ENCODE measurements at regions not wholly inside any gene's neighbourhood (a gene's known extent, or its start where the extent isn't known, plus 50 kb on each side); places are given as distances from the start of the nearest gene placed in this dataset.

DNA sequence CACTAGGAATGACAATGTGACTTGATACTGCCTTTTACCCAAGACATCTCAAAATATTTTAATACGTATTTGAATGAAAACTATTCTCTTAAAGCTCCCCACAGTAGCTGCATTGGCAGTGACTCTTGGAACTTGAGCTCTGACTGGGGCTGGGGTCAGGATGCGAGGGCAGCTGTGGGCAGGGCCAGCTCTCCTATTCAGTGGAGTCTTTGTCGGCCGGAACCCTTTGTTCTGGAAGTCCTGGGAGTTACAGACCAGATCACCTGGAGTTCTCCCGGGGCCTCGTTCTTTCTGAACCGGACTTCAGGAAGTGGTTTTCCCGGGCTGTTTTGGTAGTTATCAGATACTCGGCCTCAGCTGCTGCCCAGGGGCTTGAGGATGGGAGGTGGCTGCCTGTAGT lies 84.9 kb downstream of the NPIPB11 start (continued):
- TF ChIP-seq, protein P1, sequence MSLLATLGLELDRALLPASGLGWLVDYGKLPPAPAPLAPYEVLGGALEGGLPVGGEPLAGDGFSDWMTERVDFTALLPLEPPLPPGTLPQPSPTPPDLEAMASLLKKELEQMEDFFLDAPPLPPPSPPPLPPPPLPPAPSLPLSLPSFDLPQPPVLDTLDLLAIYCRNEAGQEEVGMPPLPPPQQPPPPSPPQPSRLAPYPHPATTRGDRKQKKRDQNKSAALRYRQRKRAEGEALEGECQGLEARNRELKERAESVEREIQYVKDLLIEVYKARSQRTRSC (CRISPR knock-in tag; IDR thresholded peaks at IDR 0.05; ENCODE audit: low read depth): no peak
- TF ChIP-seq HNF4G (IDR thresholded peaks at IDR 0.05; ENCODE audit: borderline replicate concordance, low read depth, low read length): peak; percentile 70; the same call in 1 of the 2 replicates
- no peak for TF ChIP-seq HNF4G (CRISPR knock-in tag; IDR thresholded peaks at IDR 0.05; ENCODE audit: borderline replicate concordance, low read depth)
- TF ChIP-seq, protein P2, sequence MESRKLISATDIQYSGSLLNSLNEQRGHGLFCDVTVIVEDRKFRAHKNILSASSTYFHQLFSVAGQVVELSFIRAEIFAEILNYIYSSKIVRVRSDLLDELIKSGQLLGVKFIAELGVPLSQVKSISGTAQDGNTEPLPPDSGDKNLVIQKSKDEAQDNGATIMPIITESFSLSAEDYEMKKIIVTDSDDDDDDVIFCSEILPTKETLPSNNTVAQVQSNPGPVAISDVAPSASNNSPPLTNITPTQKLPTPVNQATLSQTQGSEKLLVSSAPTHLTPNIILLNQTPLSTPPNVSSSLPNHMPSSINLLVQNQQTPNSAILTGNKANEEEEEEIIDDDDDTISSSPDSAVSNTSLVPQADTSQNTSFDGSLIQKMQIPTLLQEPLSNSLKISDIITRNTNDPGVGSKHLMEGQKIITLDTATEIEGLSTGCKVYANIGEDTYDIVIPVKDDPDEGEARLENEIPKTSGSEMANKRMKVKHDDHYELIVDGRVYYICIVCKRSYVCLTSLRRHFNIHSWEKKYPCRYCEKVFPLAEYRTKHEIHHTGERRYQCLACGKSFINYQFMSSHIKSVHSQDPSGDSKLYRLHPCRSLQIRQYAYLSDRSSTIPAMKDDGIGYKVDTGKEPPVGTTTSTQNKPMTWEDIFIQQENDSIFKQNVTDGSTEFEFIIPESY (CRISPR knock-in tag; IDR thresholded peaks at IDR 0.05): no peak
- TF ChIP-seq ZNF557 (CRISPR knock-in tag; IDR thresholded peaks at IDR 0.05): no peak
- TF ChIP-seq TGIF2 (CRISPR knock-in tag; IDR thresholded peaks at IDR 0.05): no peak
- no peak for TF ChIP-seq RORA (CRISPR knock-in tag; IDR thresholded peaks at IDR 0.05)
- TF ChIP-seq, protein P3, sequence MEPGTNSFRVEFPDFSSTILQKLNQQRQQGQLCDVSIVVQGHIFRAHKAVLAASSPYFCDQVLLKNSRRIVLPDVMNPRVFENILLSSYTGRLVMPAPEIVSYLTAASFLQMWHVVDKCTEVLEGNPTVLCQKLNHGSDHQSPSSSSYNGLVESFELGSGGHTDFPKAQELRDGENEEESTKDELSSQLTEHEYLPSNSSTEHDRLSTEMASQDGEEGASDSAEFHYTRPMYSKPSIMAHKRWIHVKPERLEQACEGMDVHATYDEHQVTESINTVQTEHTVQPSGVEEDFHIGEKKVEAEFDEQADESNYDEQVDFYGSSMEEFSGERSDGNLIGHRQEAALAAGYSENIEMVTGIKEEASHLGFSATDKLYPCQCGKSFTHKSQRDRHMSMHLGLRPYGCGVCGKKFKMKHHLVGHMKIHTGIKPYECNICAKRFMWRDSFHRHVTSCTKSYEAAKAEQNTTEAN (CRISPR knock-in tag; conservative IDR thresholded peaks at IDR 0.05): 0 out of 2 replicates have a peak, but pooled peaks have one; percentile 6
- no peak for TF ChIP-seq ZNF782 (CRISPR knock-in tag; IDR thresholded peaks at IDR 0.05; ENCODE audit: borderline replicate concordance)
- TF ChIP-seq, protein P4, sequence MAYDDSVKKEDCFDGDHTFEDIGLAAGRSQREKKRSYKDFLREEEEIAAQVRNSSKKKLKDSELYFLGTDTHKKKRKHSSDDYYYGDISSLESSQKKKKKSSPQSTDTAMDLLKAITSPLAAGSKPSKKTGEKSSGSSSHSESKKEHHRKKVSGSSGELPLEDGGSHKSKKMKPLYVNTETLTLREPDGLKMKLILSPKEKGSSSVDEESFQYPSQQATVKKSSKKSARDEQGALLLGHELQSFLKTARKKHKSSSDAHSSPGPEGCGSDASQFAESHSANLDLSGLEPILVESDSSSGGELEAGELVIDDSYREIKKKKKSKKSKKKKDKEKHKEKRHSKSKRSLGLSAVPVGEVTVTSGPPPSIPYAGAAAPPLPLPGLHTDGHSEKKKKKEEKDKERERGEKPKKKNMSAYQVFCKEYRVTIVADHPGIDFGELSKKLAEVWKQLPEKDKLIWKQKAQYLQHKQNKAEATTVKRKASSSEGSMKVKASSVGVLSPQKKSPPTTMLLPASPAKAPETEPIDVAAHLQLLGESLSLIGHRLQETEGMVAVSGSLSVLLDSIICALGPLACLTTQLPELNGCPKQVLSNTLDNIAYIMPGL (CRISPR knock-in tag; IDR thresholded peaks at IDR 0.05; ENCODE audit: borderline replicate concordance in 1 of 2, low read depth in 1 of 2): no peak
- TF ChIP-seq, protein P5, sequence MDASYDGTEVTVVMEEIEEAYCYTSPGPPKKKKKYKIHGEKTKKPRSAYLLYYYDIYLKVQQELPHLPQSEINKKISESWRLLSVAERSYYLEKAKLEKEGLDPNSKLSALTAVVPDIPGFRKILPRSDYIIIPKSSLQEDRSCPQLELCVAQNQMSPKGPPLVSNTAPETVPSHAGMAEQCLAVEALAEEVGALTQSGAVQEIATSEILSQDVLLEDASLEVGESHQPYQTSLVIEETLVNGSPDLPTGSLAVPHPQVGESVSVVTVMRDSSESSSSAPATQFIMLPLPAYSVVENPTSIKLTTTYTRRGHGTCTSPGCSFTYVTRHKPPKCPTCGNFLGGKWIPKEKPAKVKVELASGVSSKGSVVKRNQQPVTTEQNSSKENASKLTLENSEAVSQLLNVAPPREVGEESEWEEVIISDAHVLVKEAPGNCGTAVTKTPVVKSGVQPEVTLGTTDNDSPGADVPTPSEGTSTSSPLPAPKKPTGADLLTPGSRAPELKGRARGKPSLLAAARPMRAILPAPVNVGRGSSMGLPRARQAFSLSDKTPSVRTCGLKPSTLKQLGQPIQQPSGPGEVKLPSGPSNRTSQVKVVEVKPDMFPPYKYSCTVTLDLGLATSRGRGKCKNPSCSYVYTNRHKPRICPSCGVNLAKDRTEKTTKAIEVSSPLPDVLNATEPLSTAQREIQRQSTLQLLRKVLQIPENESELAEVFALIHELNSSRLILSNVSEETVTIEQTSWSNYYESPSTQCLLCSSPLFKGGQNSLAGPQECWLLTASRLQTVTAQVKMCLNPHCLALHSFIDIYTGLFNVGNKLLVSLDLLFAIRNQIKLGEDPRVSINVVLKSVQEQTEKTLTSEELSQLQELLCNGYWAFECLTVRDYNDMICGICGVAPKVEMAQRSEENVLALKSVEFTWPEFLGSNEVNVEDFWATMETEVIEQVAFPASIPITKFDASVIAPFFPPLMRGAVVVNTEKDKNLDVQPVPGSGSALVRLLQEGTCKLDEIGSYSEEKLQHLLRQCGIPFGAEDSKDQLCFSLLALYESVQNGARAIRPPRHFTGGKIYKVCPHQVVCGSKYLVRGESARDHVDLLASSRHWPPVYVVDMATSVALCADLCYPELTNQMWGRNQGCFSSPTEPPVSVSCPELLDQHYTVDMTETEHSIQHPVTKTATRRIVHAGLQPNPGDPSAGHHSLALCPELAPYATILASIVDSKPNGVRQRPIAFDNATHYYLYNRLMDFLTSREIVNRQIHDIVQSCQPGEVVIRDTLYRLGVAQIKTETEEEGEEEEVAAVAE (CRISPR knock-in tag; IDR thresholded peaks at IDR 0.05; ENCODE audit: borderline replicate concordance): no peak
- TF ChIP-seq, protein P6, sequence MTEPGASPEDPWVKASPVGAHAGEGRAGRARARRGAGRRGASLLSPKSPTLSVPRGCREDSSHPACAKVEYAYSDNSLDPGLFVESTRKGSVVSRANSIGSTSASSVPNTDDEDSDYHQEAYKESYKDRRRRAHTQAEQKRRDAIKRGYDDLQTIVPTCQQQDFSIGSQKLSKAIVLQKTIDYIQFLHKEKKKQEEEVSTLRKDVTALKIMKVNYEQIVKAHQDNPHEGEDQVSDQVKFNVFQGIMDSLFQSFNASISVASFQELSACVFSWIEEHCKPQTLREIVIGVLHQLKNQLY (CRISPR knock-in tag; IDR thresholded peaks at IDR 0.05): no peak
- TF ChIP-seq TAF1 (CRISPR knock-in tag; IDR thresholded peaks at IDR 0.05): no peak
- no peak for TF ChIP-seq ZKSCAN1 (IDR thresholded peaks at IDR 0.05; ENCODE audit: low read length)
- no peak for TF ChIP-seq PHB2 (IDR thresholded peaks at IDR 0.05; ENCODE audit: partially characterized antibody)
- TF ChIP-seq, protein P7, sequence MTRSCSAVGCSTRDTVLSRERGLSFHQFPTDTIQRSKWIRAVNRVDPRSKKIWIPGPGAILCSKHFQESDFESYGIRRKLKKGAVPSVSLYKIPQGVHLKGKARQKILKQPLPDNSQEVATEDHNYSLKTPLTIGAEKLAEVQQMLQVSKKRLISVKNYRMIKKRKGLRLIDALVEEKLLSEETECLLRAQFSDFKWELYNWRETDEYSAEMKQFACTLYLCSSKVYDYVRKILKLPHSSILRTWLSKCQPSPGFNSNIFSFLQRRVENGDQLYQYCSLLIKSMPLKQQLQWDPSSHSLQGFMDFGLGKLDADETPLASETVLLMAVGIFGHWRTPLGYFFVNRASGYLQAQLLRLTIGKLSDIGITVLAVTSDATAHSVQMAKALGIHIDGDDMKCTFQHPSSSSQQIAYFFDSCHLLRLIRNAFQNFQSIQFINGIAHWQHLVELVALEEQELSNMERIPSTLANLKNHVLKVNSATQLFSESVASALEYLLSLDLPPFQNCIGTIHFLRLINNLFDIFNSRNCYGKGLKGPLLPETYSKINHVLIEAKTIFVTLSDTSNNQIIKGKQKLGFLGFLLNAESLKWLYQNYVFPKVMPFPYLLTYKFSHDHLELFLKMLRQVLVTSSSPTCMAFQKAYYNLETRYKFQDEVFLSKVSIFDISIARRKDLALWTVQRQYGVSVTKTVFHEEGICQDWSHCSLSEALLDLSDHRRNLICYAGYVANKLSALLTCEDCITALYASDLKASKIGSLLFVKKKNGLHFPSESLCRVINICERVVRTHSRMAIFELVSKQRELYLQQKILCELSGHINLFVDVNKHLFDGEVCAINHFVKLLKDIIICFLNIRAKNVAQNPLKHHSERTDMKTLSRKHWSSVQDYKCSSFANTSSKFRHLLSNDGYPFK (CRISPR knock-in tag; IDR thresholded peaks at IDR 0.05; ENCODE audit: borderline replicate concordance): no peak

Measured in HepG2 (cell line).